ENCODE measurements at regions not wholly inside any gene's neighbourhood (a gene's known extent, or its start where the extent isn't known, plus 50 kb on each side); places are given as distances from the start of the nearest gene placed in this dataset.
A peak's percentile ranks its signal among the peaks of the same experiment; 100 is the strongest.

DNA sequence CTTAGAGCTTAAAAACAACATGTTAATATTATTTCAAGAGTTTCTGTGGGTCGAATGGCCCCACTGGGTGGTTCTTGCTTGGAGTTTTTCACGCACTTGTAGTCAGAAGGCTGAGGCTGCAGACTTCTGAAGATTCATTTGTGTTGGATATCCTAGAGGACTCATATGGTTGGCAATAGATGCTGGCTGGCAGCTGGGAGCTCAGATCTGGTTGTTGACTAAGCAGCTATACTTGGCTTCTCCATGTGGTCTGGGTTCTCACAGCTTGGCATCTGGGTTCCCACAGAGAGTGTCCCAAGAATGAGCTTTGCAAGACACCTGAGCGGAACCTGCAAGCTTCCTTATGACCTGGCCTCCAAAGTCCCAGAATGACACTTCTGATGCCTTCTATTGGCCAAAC is 163.9 kb upstream of the ZC3H12C start:
- DNase-seq (ENCODE audit: insufficient read length, low spot score) (no peak), FAIRE-seq (no peak)
- TF ChIP-seq, protein P1, sequence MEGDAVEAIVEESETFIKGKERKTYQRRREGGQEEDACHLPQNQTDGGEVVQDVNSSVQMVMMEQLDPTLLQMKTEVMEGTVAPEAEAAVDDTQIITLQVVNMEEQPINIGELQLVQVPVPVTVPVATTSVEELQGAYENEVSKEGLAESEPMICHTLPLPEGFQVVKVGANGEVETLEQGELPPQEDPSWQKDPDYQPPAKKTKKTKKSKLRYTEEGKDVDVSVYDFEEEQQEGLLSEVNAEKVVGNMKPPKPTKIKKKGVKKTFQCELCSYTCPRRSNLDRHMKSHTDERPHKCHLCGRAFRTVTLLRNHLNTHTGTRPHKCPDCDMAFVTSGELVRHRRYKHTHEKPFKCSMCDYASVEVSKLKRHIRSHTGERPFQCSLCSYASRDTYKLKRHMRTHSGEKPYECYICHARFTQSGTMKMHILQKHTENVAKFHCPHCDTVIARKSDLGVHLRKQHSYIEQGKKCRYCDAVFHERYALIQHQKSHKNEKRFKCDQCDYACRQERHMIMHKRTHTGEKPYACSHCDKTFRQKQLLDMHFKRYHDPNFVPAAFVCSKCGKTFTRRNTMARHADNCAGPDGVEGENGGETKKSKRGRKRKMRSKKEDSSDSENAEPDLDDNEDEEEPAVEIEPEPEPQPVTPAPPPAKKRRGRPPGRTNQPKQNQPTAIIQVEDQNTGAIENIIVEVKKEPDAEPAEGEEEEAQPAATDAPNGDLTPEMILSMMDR (IDR thresholded peaks at IDR 0.05; ENCODE audit: insufficient read depth, missing control alignments): no peak

DNA sequence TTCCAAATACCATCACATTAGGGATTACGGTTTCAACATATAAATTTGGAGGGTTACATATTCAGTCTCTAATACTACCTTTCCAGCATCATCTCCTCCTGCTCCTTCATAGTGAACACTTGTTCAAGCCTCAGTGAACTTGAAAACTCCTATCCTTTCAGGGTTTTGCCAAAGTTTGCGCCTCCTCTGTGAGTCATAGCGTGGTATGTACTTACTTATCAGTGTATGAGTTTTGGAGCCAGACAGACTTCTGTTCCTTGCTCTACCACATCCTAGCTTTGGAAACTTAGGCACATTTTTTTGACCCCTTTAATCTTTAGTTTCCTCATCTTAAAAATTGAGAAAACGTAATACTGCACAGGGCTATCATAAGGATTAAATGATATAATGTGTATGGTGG is 160.1 kb upstream of the ZC3H12C start:
- TF ChIP-seq, protein P1 (IDR thresholded peaks at IDR 0.05; ENCODE audit: insufficient read depth, missing control alignments): no peak
- DNase-seq (ENCODE audit: insufficient read length, low spot score) (no peak), FAIRE-seq (no peak)

- TF ChIP-seq, protein P1 (IDR thresholded peaks at IDR 0.05; ENCODE audit: insufficient read depth, missing control alignments): no peak
- DNase-seq (ENCODE audit: insufficient read length, low spot score) (no peak), FAIRE-seq (no peak)
These were observed 159.0 kb upstream of the ZC3H12C start for GRCh38 chr11:109934151-109934550.

- DNase-seq (ENCODE audit: insufficient read length, low spot score) (no peak), FAIRE-seq (no peak)
- TF ChIP-seq, protein P1 (IDR thresholded peaks at IDR 0.05; ENCODE audit: insufficient read depth, missing control alignments): no peak
These were observed 156.5 kb upstream of the ZC3H12C start for GRCh38 chr11:109936661-109937180.

DNA sequence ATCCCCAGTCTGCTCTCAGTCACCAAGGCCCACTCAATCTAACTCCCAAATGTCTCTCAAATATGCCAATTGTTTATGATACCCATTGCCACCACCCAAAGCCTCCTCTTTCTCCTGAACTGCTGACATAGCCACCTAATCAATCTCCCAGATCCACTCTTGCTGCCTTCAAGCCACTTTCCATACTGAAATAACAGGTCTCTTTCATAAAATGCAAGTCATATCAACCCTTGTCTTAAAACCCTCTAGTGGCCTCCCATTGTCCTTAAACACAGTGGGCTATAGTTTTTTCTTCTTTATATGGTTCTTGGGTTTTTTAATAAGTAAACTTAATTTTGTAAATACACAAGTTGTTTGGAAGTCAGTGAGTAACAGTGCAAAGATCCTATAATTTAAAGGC is 155.2 kb upstream of the ZC3H12C start:
- TF ChIP-seq, protein P1 (IDR thresholded peaks at IDR 0.05; ENCODE audit: insufficient read depth, missing control alignments): no peak
- no peak for FAIRE-seq
- DNase-seq (ENCODE audit: insufficient read length, low spot score): no peak

- DNase-seq (ENCODE audit: insufficient read length, low spot score): no peak
- TF ChIP-seq, protein P1 (IDR thresholded peaks at IDR 0.05; ENCODE audit: insufficient read depth, missing control alignments): peak; percentile 90
- FAIRE-seq: no peak
These were observed 153.9 kb upstream of the ZC3H12C start for GRCh38 chr11:109939166-109939810.

DNA sequence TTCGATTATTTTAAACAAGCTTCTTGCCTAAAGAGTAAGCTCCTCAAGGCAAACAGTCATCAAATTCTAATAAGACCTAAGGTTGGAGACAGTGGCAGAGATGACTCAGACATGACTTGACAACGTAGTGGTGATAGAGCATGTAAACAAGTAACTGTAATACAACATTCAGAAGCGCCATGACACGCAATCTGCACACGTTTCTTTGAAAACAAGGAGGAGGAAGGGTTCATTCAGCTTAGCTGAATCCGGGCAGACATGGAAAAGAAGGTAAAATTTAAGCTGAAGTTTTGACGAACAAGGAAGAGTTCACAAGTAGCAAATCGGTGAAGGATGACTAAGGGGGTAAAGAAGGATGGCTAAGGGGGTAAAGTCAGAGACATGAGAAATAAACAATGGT is 152.4 kb upstream of the ZC3H12C start:
- TF ChIP-seq, protein P1 (IDR thresholded peaks at IDR 0.05; ENCODE audit: insufficient read depth, missing control alignments): no peak
- no peak for DNase-seq (ENCODE audit: insufficient read length, low spot score)
- no peak for FAIRE-seq
